Panc1 (cell line): ENCODE measurements at regions not wholly inside any gene's neighbourhood (a gene's known extent, or its start where the extent isn't known, plus 50 kb on each side); places are given as distances from the start of the nearest gene placed in this dataset.

ENCODE experiments used
- ATAC-seq: fragments of 200-7000 bp; cut with Tn5 transposase; 2 replicates; pipeline ENCODE4 v1.9.1; 2020; ENCODE audit warnings: mild to moderate bottlenecking, moderate library complexity
- BruUV-seq: library from RNA; stranded (reverse); fragments of 400-500 nt; replicated peaks from 2 replicates; lab custom pipeline; 2021; lab: Mats Ljungman, UMichigan
- CTCF ChIA-PET: fragments of 300-600 bp; sonication (Branson Sonifier 250); formaldehyde crosslinking; loops from one replicate; lab custom pipeline; 2022; ENCODE audit warnings: antibody characterized with exemption; lab: Charles Lee
- POLR2A ChIA-PET: fragments of 300-600 bp; sonication (Branson Sonifier 250); formaldehyde crosslinking; loops from one replicate; lab custom pipeline; 2022; ENCODE audit warnings: antibody characterized with exemption; lab: Charles Lee
- DNase-seq: peaks from one replicate; pipeline ENCODE4 v3.0.0-alpha.2; 2010; ENCODE audit warnings: low read depth, low spot score
- H3K27ac ChIP-seq: 2 replicates; pipeline ENCODE4 v1.5.1; 2011; ENCODE audit warnings: mild to moderate bottlenecking, low read length, inconsistent platforms
- H3K27me3 ChIP-seq: fragments of 200-500 bp; sonication (Bioruptor generic); 2 replicates; pipeline ENCODE4 v1.6.0; 2014; ENCODE audit warnings: low read length, inconsistent platforms; ENCODE audit not compliant: control insufficient read depth, insufficient read depth
- H3K36me3 ChIP-seq: fragments of 200-500 bp; sonication (Bioruptor generic); 2 replicates; pipeline ENCODE4 v1.5.1; 2014; ENCODE audit warnings: inconsistent platforms, mild to moderate bottlenecking, low read length, moderate library complexity; ENCODE audit not compliant: control insufficient read depth, insufficient read depth
- H3K4me1 ChIP-seq: 2 replicates; pipeline ENCODE4 v1.5.1; 2011; ENCODE audit warnings: inconsistent platforms, mild to moderate bottlenecking, low read length, moderate library complexity; ENCODE audit not compliant: control insufficient read depth, insufficient read depth
- H3K4me3 ChIP-seq, 2 experiments: 2 replicates each; pipeline ENCODE4 v1.5.1; 2011 to 2012; ENCODE audit warnings: low read depth in 2 of 2, low read length in 2 of 2, mild to moderate bottlenecking in 2 of 2, inconsistent platforms in 1 of 2, moderate library complexity in 1 of 2
- H3K9me3 ChIP-seq: fragments of 200-500 bp; sonication (Bioruptor generic); 2 replicates; pipeline ENCODE4 v1.5.1; 2014; ENCODE audit warnings: low read depth, mild to moderate bottlenecking, inconsistent platforms, low read length, moderate library complexity; ENCODE audit not compliant: control insufficient read depth, insufficient read depth
- POLR2AphosphoS5 ChIP-seq: IDR thresholded peaks from 2 replicates; pipeline ENCODE4 v1.6.1; 2012; ENCODE audit warnings: mild to moderate bottlenecking, low read depth, low read length, moderate library complexity
- SIN3A ChIP-seq: IDR thresholded peaks from 2 replicates; pipeline ENCODE4 v1.6.1; 2012; ENCODE audit warnings: low read depth, mild to moderate bottlenecking, low read length, moderate library complexity, borderline replicate concordance; ENCODE audit not compliant: insufficient read depth
- TCF7L2 ChIP-seq: IDR thresholded peaks from 2 replicates; pipeline ENCODE4 v1.6.1; 2011; ENCODE audit warnings: mild to moderate bottlenecking, low read depth, low read length, inconsistent platforms
- in situ Hi-C: cut with HindIII; loops from 2 replicates; pipeline ENCODE4 v1.10.0; 2016; ENCODE audit warnings: low sequenced_read_pairs, low pct_unique_long_range_greater_than_20kb
- intact Hi-C: fragments of 100-400 bp; cut with micrococcal nuclease; formaldehyde crosslinking; loops from one replicate; pipeline ENCODE4 v1.10.0; 2022; ENCODE audit not compliant: unreplicated experiment
- TF ChIP-seq, protein P1 (sequence below), 2 experiments: IDR thresholded peaks; 2 replicates each; pipeline ENCODE4 v1.6.1; 2011 to 2012; ENCODE audit warnings: low read depth in 2 of 2, control low read depth in 1 of 2, low read length in 1 of 2, mild to moderate bottlenecking in 1 of 2, moderate library complexity in 1 of 2; ENCODE audit not compliant: insufficient read depth in 1 of 2
- TF ChIP-seq, protein P2 (sequence below): fragments of 450-650 bp; IDR thresholded peaks from 2 replicates; pipeline ENCODE4 v1.5.1; 2017; ENCODE audit warnings: mild to moderate bottlenecking

DNA sequence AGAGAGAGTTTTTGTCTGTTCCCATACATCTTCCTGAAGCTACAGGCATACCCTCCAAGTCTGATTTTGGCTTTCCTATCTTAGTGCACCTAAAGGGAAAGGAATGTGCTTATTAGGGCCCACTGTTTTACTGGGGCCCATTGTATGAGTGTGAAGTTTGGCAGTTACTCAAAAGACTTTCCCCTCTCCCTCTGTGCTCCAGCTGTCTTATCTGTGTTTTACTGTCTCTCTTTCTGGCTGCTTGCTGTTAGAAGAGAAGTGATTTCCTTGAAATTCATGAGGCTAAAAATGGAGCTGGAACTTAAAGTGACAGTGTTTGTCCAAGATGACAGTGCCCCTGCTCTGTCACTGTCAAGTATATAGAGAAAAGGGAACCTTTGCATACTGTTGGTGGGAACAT is 436.2 kb downstream of the OCA2 start:
- H3K4me1 ChIP-seq = no peaks in the 10 kb centered on the region
- H3K4me3 ChIP-seq = no peak overlapping the region
- intact Hi-C loops (no loop called here), in situ Hi-C loops (no loop called here)
- no peak overlapping the region for H3K27ac ChIP-seq
- DNase-seq (no peak), ATAC-seq (no peak)
- BruUV-seq = no TSS peak
- ChIA-PET POLR2A (no interaction called here), CTCF (interaction anchor here (0.6 kb wide), 1 partner anchor 44 kb away, joined by 10 read pairs; no protein-coding TSS in a partner anchor)
- H3K36me3 ChIP-seq = no peaks in the 10 kb centered on the region
- H3K9me3 ChIP-seq = peaks cover 3% of the 10 kb centered on the region; the same call in 1 of the 2 replicates
- TF ChIP-seq, protein P1, sequence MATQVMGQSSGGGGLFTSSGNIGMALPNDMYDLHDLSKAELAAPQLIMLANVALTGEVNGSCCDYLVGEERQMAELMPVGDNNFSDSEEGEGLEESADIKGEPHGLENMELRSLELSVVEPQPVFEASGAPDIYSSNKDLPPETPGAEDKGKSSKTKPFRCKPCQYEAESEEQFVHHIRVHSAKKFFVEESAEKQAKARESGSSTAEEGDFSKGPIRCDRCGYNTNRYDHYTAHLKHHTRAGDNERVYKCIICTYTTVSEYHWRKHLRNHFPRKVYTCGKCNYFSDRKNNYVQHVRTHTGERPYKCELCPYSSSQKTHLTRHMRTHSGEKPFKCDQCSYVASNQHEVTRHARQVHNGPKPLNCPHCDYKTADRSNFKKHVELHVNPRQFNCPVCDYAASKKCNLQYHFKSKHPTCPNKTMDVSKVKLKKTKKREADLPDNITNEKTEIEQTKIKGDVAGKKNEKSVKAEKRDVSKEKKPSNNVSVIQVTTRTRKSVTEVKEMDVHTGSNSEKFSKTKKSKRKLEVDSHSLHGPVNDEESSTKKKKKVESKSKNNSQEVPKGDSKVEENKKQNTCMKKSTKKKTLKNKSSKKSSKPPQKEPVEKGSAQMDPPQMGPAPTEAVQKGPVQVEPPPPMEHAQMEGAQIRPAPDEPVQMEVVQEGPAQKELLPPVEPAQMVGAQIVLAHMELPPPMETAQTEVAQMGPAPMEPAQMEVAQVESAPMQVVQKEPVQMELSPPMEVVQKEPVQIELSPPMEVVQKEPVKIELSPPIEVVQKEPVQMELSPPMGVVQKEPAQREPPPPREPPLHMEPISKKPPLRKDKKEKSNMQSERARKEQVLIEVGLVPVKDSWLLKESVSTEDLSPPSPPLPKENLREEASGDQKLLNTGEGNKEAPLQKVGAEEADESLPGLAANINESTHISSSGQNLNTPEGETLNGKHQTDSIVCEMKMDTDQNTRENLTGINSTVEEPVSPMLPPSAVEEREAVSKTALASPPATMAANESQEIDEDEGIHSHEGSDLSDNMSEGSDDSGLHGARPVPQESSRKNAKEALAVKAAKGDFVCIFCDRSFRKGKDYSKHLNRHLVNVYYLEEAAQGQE (IDR thresholded peaks at IDR 0.05; ENCODE audit: insufficient read depth in 1 of 2, low read depth in 2 of 2, low read length in 1 of 2) = no peak
- TF ChIP-seq SIN3A = no peak
- TF ChIP-seq, protein P2, sequence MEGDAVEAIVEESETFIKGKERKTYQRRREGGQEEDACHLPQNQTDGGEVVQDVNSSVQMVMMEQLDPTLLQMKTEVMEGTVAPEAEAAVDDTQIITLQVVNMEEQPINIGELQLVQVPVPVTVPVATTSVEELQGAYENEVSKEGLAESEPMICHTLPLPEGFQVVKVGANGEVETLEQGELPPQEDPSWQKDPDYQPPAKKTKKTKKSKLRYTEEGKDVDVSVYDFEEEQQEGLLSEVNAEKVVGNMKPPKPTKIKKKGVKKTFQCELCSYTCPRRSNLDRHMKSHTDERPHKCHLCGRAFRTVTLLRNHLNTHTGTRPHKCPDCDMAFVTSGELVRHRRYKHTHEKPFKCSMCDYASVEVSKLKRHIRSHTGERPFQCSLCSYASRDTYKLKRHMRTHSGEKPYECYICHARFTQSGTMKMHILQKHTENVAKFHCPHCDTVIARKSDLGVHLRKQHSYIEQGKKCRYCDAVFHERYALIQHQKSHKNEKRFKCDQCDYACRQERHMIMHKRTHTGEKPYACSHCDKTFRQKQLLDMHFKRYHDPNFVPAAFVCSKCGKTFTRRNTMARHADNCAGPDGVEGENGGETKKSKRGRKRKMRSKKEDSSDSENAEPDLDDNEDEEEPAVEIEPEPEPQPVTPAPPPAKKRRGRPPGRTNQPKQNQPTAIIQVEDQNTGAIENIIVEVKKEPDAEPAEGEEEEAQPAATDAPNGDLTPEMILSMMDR = no peak
- no peak for TF ChIP-seq POLR2AphosphoS5
- no peaks in the 10 kb centered on the region for H3K27me3 ChIP-seq

DNA sequence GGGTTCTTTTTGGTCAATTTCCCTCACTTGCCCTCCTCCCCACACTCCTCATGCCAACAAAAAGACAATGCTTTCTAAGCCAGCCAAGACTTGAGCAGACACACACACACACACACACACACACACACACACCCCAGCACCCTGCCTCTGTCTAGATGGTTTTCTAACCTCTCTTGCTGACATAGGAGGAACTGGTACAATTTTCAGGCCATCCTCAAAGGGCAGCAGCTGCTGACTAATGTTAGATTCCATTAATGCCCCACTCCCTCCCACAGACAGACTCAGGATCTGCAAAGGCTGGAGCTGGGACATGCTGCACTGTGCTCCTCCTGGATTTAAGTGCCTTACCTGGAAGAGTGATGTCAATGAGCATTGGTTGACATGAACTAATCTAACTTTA is 438.4 kb downstream of the OCA2 start:
- in situ Hi-C loops (no loop called here), intact Hi-C loops (no loop called here)
- ChIA-PET POLR2A (no interaction called here), CTCF (no interaction called here)
- Histone ChIP-seq H3K9me3 (peaks cover 3% of the 10 kb centered on the region; the same call in 1 of the 2 replicates), H3K4me1 (no peaks in the 10 kb centered on the region), H3K4me3 (no peak overlapping the region), H3K36me3 (no peaks in the 10 kb centered on the region), H3K27me3 (no peaks in the 10 kb centered on the region), H3K27ac (no peak overlapping the region)
- TF ChIP-seq SIN3A (no peak), POLR2AphosphoS5 (no peak)
- ATAC-seq (no peak), DNase-seq (no peak)
- no TSS peak for BruUV-seq

DNA sequence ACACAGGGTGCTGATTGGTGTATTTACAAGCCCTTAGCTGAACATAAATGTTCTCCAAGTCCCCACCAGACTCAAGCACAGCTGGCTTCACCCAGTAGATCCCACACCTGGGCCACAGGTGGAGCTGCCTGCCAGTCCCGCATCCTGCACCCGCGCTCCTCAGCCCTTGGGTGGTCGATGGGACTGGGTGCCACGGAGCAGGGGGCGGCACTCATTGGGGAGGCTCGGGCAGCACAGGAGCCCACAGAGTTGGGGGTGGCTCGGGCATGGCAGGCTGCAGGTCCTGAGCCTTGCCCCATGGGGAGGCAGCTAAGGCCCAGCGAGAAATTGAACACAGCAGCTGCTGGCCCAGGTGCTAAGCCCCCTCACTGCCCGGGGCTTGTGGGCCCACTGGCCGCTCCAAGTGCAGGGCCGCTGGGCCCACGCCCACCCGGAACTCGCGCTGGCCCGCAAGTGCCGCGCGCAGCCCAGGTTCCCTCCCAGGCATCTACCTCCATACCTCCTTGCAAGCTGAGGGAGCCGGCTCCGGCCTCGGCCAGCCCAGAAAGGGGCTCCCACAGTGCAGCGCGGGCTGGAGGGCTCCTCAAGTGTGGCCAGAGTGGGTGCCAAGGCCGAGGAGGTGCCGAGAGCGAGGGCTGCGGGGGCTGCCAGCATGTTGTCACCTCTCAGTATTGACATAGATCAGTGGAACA is 442.7 kb downstream of the OCA2 start:
- Histone ChIP-seq H3K27ac (no peak overlapping the region), H3K9me3 (peaks cover 3% of the 10 kb centered on the region; the same call in 1 of the 2 replicates), H3K4me3 (no peak overlapping the region), H3K27me3 (no peaks in the 10 kb centered on the region), H3K36me3 (no peaks in the 10 kb centered on the region), H3K4me1 (no peaks in the 10 kb centered on the region)
- intact Hi-C loops = no loop called here
- DNase-seq (no peak), ATAC-seq (no peak)
- CTCF ChIA-PET = no interaction called here
- in situ Hi-C loops = no loop called here
- BruUV-seq = no TSS peak
- no peak for TF ChIP-seq SIN3A
- TF ChIP-seq, protein P1 (IDR thresholded peaks at IDR 0.05; ENCODE audit: insufficient read depth in 1 of 2, low read depth in 2 of 2, low read length in 1 of 2) = no peak
- no peak for TF ChIP-seq TCF7L2
- POLR2A ChIA-PET = no interaction called here
